Ishikawa (cell line): ENCODE measurements at regions not wholly inside any gene's neighbourhood (a gene's known extent, or its start where the extent isn't known, plus 50 kb on each side); places are given as distances from the start of the nearest gene placed in this dataset.

Source experiments
- CEBPB ChIP-seq: IDR thresholded peaks from 2 replicates; pipeline ENCODE4 v1.6.1; 2012
- CREB1 ChIP-seq: IDR thresholded peaks from 2 replicates; pipeline ENCODE4 v1.6.1; 2012; ENCODE audit warnings: low read depth
- EGR1 ChIP-seq: IDR thresholded peaks from 2 replicates; pipeline ENCODE4 v1.6.1; 2012
- EP300 ChIP-seq: IDR thresholded peaks from 2 replicates; pipeline ENCODE4 v1.6.1; 2012; ENCODE audit warnings: borderline replicate concordance
- FOXM1 ChIP-seq: IDR thresholded peaks from 2 replicates; pipeline ENCODE4 v1.6.1; 2012; ENCODE audit warnings: low read depth, borderline replicate concordance
- MAX ChIP-seq: IDR thresholded peaks from 2 replicates; pipeline ENCODE4 v1.6.1; 2012
- NFIC ChIP-seq: IDR thresholded peaks from 2 replicates; pipeline ENCODE4 v1.6.1; 2012
- RAD21 ChIP-seq: IDR thresholded peaks from 2 replicates; pipeline ENCODE4 v1.6.1; 2012; ENCODE audit warnings: low read depth
- REST ChIP-seq: IDR thresholded peaks from 2 replicates; pipeline ENCODE4 v1.6.1; 2012; ENCODE audit warnings: low read depth, mild to moderate bottlenecking
- TAF1 ChIP-seq: IDR thresholded peaks from 2 replicates; pipeline ENCODE4 v1.6.1; 2012; ENCODE audit warnings: low read depth, mild to moderate bottlenecking
- TCF12 ChIP-seq: IDR thresholded peaks from 2 replicates; pipeline ENCODE4 v1.6.1; 2012; ENCODE audit warnings: low read depth
- TEAD4 ChIP-seq: IDR thresholded peaks from 2 replicates; pipeline ENCODE4 v1.6.1; 2012
- USF1 ChIP-seq: IDR thresholded peaks from 2 replicates; pipeline ENCODE4 v1.6.1; 2012
- YY1 ChIP-seq: IDR thresholded peaks from 2 replicates; pipeline ENCODE4 v1.6.1; 2012; ENCODE audit warnings: low read depth
- ZBTB7A ChIP-seq: IDR thresholded peaks from 2 replicates; pipeline ENCODE4 v1.6.1; 2012; ENCODE audit warnings: low read depth

- TF ChIP-seq TCF12 (no peak), ZBTB7A (no peak), TEAD4 (no peak), TAF1 (no peak), EGR1 (no peak), REST (no peak)
Measured at GRCh38 chr5:62000646-62001045, 305.4 kb upstream of the KIF2A start.

GRCh38 chr5:62001640-62002039 lies 304.4 kb upstream of the KIF2A start:
- no peak for TF ChIP-seq NFIC
- TF ChIP-seq TAF1: no peak
- no peak for TF ChIP-seq FOXM1
- TF ChIP-seq TEAD4: no peak
- no peak for TF ChIP-seq EGR1
- TF ChIP-seq REST: no peak
- TF ChIP-seq USF1: no peak
- no peak for TF ChIP-seq EP300
- no peak for TF ChIP-seq ZBTB7A
- TF ChIP-seq YY1: no peak
- no peak for TF ChIP-seq MAX
- TF ChIP-seq CREB1: no peak
- TF ChIP-seq TCF12: no peak
- no peak for TF ChIP-seq RAD21
- no peak for TF ChIP-seq CEBPB

GRCh38 chr5:62002436-62002835 lies 303.6 kb upstream of the KIF2A start:
- TF ChIP-seq FOXM1 (no peak), TEAD4 (no peak), MAX (no peak), EP300 (no peak), EGR1 (no peak), RAD21 (no peak), CEBPB (no peak), USF1 (no peak), TAF1 (no peak), ZBTB7A (no peak), TCF12 (no peak), REST (no peak), NFIC (no peak), CREB1 (no peak), YY1 (no peak)

GRCh38 chr5:62005551-62005950 lies 300.5 kb upstream of the KIF2A start:
- TF ChIP-seq EP300 (no peak), TEAD4 (no peak), NFIC (no peak), MAX (no peak), CEBPB (no peak), YY1 (no peak), EGR1 (no peak), ZBTB7A (no peak), REST (no peak), TAF1 (no peak), RAD21 (no peak), CREB1 (no peak), USF1 (no peak), FOXM1 (no peak), TCF12 (no peak)
